Ovary (tissue), 7 donors: ENCODE measurements at regions not wholly inside any gene's neighbourhood (a gene's known extent, or its start where the extent isn't known, plus 50 kb on each side); places are given as distances from the start of the nearest gene placed in this dataset.

Experiments used
- DNase-seq, 5 donors: peaks; one replicate each; pipeline ENCODE4 v3.0.0-alpha.2; 2019 to 2020
- H3K27ac ChIP-seq, 2 donors: fragments of 200-600 bp; one replicate each; pipeline versions ENCODE4 v1.5.1 to v1.8.0; 2019 to 2022
- H3K27me3 ChIP-seq: fragments of 200-600 bp; one replicate; pipeline ENCODE4 v1.8.0; 2022
- H3K36me3 ChIP-seq: fragments of 200-600 bp; sonication (generic); one replicate; pipeline ENCODE4 v1.5.1; 2019
- H3K4me1 ChIP-seq: one replicate; pipeline ENCODE4 v1.8.1; 2013; ENCODE audit warnings: mild to moderate bottlenecking, moderate library complexity; ENCODE audit not compliant: insufficient read depth
- H3K4me3 ChIP-seq: fragments of 200-600 bp; sonication (generic); one replicate; pipeline ENCODE4 v1.5.1; 2017
- H3K9me3 ChIP-seq, 2 donors: fragments of 200-600 bp in 1 of 2; sonication (generic) in 1 of 2; one replicate each; pipeline versions ENCODE4 v1.5.1 to v1.8.1; 2013 to 2019; ENCODE audit warnings: mild to moderate bottlenecking in 1 of 2, moderate library complexity in 1 of 2
- EP300 ChIP-seq: sonication (generic); formaldehyde crosslinking; IDR thresholded peaks from one replicate; pipeline ENCODE4 v1.6.1; 2017; ENCODE audit warnings: antibody characterized with exemption
- POLR2A ChIP-seq: fragments of 450-650 bp; IDR thresholded peaks from one replicate; pipeline ENCODE4 v1.6.1; 2017; ENCODE audit warnings: antibody characterized with exemption, mild to moderate bottlenecking, moderate library complexity
- WGBS, 3 donors: extraction: QIAGEN DNeasy Blood & Tissue Kit in 1 of 3; methylation state at CpG; one replicate each; pipeline versions ENCODE4 v1.1.5 to v1.1.7; 2013 to 2017; 5-methylcytosine and 5-hydroxymethylcytosine counted together
- intact Hi-C, 4 donors: fragments of 100-400 bp; cut with DNase I; formaldehyde crosslinking; loops; one replicate each; pipeline versions ENCODE4 v1.11.0 to v1.15.1; 2022 to 2023
- TF ChIP-seq, protein P1 (sequence below), 3 donors: fragments of 450-650 bp in 2 of 3; fragments of 200-600 bp in 1 of 3; IDR thresholded peaks; one replicate each; pipeline versions ENCODE4 v1.5.1 to v1.8.0; 2016 to 2022; ENCODE audit warnings: antibody characterized with exemption in 3 of 3, mild to moderate bottlenecking in 1 of 3
- donor health status: DM: no; HTN: no; CAD: no; lungs with moderate emphysema.
- donor health status: DM: no; HTN: no; CAD: no.
- donor health status: Bipolar disorder and iron deficiency.
- donor health status: DM: no; HTN: no; CAD: no.
- donor health status: DM: yes; HTN: yes; CAD: no.

DNA sequence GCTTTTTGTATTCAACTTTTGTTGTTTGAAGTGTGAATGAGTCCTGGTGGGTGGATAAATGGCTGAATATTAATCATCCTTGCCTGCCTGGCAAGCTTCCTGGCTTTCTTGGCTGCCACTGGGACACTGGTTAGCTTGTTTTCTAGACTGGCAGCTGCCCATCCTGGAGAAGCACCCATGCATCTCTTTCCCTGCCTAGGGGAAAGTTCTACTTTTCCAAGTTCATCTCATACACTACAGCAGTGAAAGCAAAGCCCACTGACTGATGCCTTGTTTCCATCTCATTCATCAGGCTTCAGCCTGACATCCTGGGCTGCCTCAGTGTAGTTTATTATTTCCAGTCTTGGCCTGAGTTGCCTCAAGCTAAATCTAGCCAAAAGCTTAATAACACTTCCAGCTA is 244.8 kb downstream of the PCDH20 start:
- Histone ChIP-seq H3K4me1 (no peaks in the 10 kb centered on the region), H3K27me3 (no peaks in the 10 kb centered on the region), H3K9me3 (no peaks in the 10 kb centered on the region), H3K36me3 (no peaks in the 10 kb centered on the region), H3K4me3 (no peak overlapping the region), H3K27ac (no peak overlapping the region)
- TF ChIP-seq POLR2A (no peak), EP300 (no peak)
- TF ChIP-seq, protein P1, sequence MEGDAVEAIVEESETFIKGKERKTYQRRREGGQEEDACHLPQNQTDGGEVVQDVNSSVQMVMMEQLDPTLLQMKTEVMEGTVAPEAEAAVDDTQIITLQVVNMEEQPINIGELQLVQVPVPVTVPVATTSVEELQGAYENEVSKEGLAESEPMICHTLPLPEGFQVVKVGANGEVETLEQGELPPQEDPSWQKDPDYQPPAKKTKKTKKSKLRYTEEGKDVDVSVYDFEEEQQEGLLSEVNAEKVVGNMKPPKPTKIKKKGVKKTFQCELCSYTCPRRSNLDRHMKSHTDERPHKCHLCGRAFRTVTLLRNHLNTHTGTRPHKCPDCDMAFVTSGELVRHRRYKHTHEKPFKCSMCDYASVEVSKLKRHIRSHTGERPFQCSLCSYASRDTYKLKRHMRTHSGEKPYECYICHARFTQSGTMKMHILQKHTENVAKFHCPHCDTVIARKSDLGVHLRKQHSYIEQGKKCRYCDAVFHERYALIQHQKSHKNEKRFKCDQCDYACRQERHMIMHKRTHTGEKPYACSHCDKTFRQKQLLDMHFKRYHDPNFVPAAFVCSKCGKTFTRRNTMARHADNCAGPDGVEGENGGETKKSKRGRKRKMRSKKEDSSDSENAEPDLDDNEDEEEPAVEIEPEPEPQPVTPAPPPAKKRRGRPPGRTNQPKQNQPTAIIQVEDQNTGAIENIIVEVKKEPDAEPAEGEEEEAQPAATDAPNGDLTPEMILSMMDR (IDR thresholded peaks at IDR 0.05), result no peak
- intact Hi-C loops, result no loop called here
- no peak for DNase-seq

DNA sequence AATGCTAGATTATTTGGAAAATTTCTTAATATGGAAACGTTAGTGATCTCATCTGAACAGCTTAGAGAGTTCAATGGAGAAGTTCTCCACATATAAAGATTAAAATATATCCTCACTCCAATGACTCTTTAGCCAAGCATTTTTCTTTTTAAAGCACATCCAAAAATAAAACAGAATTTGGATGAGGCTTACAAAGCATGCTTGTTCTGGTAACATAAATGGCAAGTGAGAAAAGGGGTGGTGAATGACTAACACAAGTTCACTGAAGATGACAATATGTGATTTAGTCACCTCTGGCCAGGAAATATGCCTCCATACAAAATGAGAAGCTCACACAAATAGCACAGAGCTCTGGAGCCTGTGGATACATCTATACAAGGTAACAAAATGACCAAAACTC is 253.0 kb downstream of the PCDH20 start:
- intact Hi-C loops, result no loop called here
- TF ChIP-seq POLR2A, result no peak
- TF ChIP-seq EP300, result no peak
- TF ChIP-seq, protein P1 (IDR thresholded peaks at IDR 0.05), result no peak
- no peak for DNase-seq
- 10 to 17% (median 11%) methylated on average over 1 of the region's 1 CpG for WGBS, 3 donors
- H3K9me3 ChIP-seq, result no peaks in the 10 kb centered on the region
- H3K4me3 ChIP-seq, result no peak overlapping the region
- H3K4me1 ChIP-seq, result no peaks in the 10 kb centered on the region
- no peaks in the 10 kb centered on the region for H3K36me3 ChIP-seq
- no peak overlapping the region for H3K27ac ChIP-seq
- no peaks in the 10 kb centered on the region for H3K27me3 ChIP-seq

DNA sequence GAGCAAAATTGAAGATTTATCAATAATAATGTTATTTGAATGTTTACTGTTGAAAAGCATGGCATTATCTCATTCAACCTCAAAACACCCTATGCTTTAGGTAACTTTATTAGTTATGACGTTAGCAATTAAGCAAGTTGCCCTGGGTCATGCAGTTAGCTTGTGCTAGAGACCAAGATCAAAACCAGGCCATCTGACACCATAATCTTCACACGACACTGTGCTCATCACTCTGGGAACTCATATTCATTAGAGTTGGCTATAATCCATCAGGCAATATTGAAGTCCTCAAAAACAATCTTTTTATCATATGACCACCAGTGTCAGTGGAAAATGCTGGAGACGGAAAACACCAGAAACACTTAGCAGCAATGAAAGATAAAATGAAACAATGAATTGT is 253.5 kb downstream of the PCDH20 start:
- TF ChIP-seq, protein P1 (IDR thresholded peaks at IDR 0.05), result no peak
- TF ChIP-seq EP300, result no peak
- TF ChIP-seq POLR2A, result no peak
- intact Hi-C loops, result no loop called here
- Histone ChIP-seq H3K27me3 (no peaks in the 10 kb centered on the region), H3K36me3 (no peaks in the 10 kb centered on the region), H3K4me1 (no peaks in the 10 kb centered on the region), H3K4me3 (no peak overlapping the region), H3K27ac (no peak overlapping the region), H3K9me3 (no peaks in the 10 kb centered on the region)
- DNase-seq, result no peak
- WGBS, 3 donors, result 33 to 40% (median 40%) methylated on average over 3 of the region's 3 CpGs

DNA sequence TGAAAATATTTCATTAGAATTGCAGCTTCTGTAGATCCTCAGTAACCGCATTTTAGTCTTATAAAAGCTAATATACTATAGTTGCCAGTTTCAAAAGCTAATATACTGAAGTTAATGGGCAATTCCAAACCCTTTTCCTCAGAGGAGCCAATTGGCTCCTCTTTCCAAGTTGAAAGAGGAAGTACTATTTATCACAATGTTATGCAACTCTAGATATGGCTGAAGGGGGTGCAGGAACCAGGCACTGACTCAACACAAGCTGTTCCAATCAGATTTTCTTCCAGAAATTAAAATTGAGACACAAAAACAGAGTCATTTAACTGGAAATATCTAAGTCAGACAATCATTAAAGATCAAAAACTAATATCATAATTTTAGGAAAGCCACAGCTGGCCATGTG is 258.9 kb downstream of the PCDH20 start:
- TF ChIP-seq, protein P1 (IDR thresholded peaks at IDR 0.05), result no peak
- TF ChIP-seq POLR2A (no peak), EP300 (no peak)
- WGBS, 3 donors, result 68 to 82% (median 82%) methylated on average over 1 of the region's 1 CpG
- H3K36me3 ChIP-seq, result no peaks in the 10 kb centered on the region
- no peaks in the 10 kb centered on the region for H3K4me1 ChIP-seq
- no peaks in the 10 kb centered on the region for H3K9me3 ChIP-seq
- no peak for DNase-seq
- H3K27ac ChIP-seq, result no peak overlapping the region
- H3K27me3 ChIP-seq, result peaks cover 1% of the 10 kb centered on the region
- intact Hi-C loops, result no loop called here
- H3K4me3 ChIP-seq, result no peak overlapping the region

DNA sequence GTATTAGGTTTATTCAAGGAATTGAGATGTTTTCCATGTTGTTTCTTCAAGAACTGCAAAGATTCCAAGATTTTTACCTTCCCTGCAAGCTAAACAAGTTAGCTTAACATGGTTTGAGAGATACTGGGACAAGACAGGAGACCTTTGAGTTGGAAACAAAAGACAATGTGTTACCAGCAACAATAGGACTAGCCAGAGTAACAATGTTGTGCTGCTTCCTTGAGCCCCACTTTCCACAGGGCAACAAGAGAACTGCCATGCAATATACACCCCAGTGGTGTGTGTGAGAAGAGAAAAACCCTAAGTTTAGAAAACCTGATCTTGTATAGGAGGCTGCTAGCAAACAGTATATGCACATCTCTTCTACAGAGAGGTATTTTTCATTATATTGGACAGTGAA is 264.6 kb downstream of the PCDH20 start:
- no peak for DNase-seq
- Histone ChIP-seq H3K9me3 (no peaks in the 10 kb centered on the region), H3K27me3 (peaks cover 2% of the 10 kb centered on the region), H3K36me3 (no peaks in the 10 kb centered on the region), H3K4me1 (no peaks in the 10 kb centered on the region), H3K27ac (no peak overlapping the region), H3K4me3 (no peak overlapping the region)
- intact Hi-C loops, result no loop called here
- TF ChIP-seq, protein P1 (IDR thresholded peaks at IDR 0.05), result no peak
- TF ChIP-seq POLR2A (no peak), EP300 (no peak)
